ENCODE measurements at regions not wholly inside any gene's neighbourhood (a gene's known extent, or its start where the extent isn't known, plus 50 kb on each side); places are given as distances from the start of the nearest gene placed in this dataset.

DNA sequence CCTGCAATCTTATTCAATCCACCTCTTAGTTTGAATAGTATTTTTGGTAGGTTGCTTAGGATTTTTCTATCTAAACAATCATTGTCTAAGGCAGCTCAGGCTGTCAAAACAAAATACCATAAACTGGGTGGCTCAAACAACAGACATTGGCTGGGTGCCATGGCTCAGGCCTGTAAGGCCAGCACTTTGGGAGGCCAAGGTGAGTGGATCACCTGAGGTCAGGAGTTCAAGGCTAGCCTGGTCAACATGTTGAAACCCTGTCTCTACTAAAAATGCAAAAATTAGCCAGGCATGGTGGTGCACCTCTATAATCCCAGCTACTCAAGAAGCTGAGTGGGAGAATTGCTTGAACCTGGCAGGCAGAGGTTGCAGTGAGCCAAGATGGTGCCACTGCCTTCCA is 126.7 kb downstream of the CYLD start:
- no peak overlapping the region for H3K27ac ChIP-seq (ENCODE audit: low read length)
- DNase-seq, result no peak
- no peaks in the 10 kb centered on the region for H3K36me3 ChIP-seq (ENCODE audit: control insufficient read depth, insufficient read depth, low read length)
- H3K4me1 ChIP-seq (ENCODE audit: control insufficient read depth, insufficient read depth, low read length), result no peaks in the 10 kb centered on the region
- H3K9me3 ChIP-seq (replicated peaks; ENCODE audit: control insufficient read depth, low read depth, low read length), result no peaks in the 10 kb centered on the region
- no peaks in the 10 kb centered on the region for H3K27me3 ChIP-seq (ENCODE audit: control insufficient read depth, insufficient read depth, low read length)
- H3K4me3 ChIP-seq (ENCODE audit: low read length), result no peak overlapping the region

GRCh38 chr16:50866806-50867205 is 124.9 kb downstream of the CYLD start:
- H3K4me3 ChIP-seq (ENCODE audit: low read length), result no peak overlapping the region
- H3K9me3 ChIP-seq (replicated peaks; ENCODE audit: control insufficient read depth, low read depth, low read length), result no peaks in the 10 kb centered on the region
- H3K36me3 ChIP-seq (ENCODE audit: control insufficient read depth, insufficient read depth, low read length), result no peaks in the 10 kb centered on the region
- no peak for DNase-seq
- H3K27ac ChIP-seq (ENCODE audit: low read length), result no peak overlapping the region
- H3K4me1 ChIP-seq (ENCODE audit: control insufficient read depth, insufficient read depth, low read length), result no peaks in the 10 kb centered on the region
- WGBS (ENCODE audit: insufficient coverage), result no CpG with 5 or more reads among the region's 2 CpGs
- H3K27me3 ChIP-seq (ENCODE audit: control insufficient read depth, insufficient read depth, low read length), result no peaks in the 10 kb centered on the region

DNA sequence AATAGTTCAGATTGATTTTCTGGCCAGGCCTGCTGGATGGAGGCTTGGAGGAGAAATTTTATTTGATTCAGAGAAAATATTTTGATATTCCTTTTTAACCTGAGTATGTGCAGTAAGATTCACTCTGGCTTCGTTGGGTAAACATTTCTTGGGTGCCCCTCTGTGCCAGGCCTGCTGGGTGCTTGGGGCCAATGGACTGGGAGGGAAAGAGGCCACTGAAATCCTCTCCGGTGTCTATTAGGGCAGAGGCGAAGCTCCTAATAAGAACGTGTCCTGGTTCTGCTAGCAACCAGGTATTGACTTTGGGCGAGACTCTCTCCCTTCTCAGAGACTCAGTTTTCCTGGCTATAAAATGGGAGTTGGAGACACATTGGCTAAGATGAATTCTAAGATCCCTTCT is 122.5 kb downstream of the CYLD start:
- Histone ChIP-seq H3K9me3 (replicated peaks; ENCODE audit: control insufficient read depth, low read depth, low read length) (no peaks in the 10 kb centered on the region), H3K36me3 (ENCODE audit: control insufficient read depth, insufficient read depth, low read length) (no peaks in the 10 kb centered on the region), H3K27me3 (ENCODE audit: control insufficient read depth, insufficient read depth, low read length) (no peaks in the 10 kb centered on the region), H3K27ac (ENCODE audit: low read length) (no peak overlapping the region), H3K4me1 (ENCODE audit: control insufficient read depth, insufficient read depth, low read length) (no peaks in the 10 kb centered on the region), H3K4me3 (ENCODE audit: low read length) (no peak overlapping the region)
- no peak for DNase-seq
- WGBS (ENCODE audit: insufficient coverage), result 60% methylated on average over 1 of the region's 5 CpGs

- no peak for DNase-seq
- Histone ChIP-seq H3K27ac (ENCODE audit: low read length) (no peak overlapping the region), H3K9me3 (replicated peaks; ENCODE audit: control insufficient read depth, low read depth, low read length) (no peaks in the 10 kb centered on the region), H3K4me1 (ENCODE audit: control insufficient read depth, insufficient read depth, low read length) (no peaks in the 10 kb centered on the region), H3K4me3 (ENCODE audit: low read length) (no peak overlapping the region), H3K27me3 (ENCODE audit: control insufficient read depth, insufficient read depth, low read length) (no peaks in the 10 kb centered on the region), H3K36me3 (ENCODE audit: control insufficient read depth, insufficient read depth, low read length) (no peaks in the 10 kb centered on the region)
- 86% methylated on average over 8 of the region's 8 CpGs for WGBS (ENCODE audit: insufficient coverage)
Observed at GRCh38 chr16:50863644-50864144, 121.8 kb downstream of the CYLD start.

GRCh38 chr16:50862818-50863643 is 121.1 kb downstream of the CYLD start:
- no peaks in the 10 kb centered on the region for H3K36me3 ChIP-seq (ENCODE audit: control insufficient read depth, insufficient read depth, low read length)
- no peak overlapping the region for H3K4me3 ChIP-seq (ENCODE audit: low read length)
- no peaks in the 10 kb centered on the region for H3K4me1 ChIP-seq (ENCODE audit: control insufficient read depth, insufficient read depth, low read length)
- no peaks in the 10 kb centered on the region for H3K27me3 ChIP-seq (ENCODE audit: control insufficient read depth, insufficient read depth, low read length)
- no peaks in the 10 kb centered on the region for H3K9me3 ChIP-seq (replicated peaks; ENCODE audit: control insufficient read depth, low read depth, low read length)
- DNase-seq, result no peak
- no peak overlapping the region for H3K27ac ChIP-seq (ENCODE audit: low read length)
- WGBS (ENCODE audit: insufficient coverage), result 84% methylated on average over 15 of the region's 25 CpGs

DNA sequence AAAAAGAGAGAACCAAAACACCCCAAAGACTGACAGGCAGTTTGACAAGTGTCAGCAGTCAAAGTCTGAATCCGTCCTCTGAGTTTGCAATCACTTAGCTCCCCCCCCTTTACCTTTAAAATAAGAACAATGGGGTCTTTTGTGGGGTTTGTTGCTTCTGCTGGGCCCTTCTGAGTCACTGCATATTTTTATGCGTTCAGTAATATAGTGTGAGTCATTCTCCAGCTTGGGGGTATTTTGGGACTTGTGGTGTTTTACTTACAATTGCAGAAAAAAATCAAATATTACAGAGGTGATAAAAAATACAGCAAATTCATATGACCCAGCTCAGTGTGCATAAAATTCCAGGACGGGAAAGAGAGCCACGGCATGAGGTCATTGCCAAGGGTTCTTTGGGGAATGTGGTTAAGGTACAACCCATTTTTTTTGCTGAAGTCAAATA is 120.1 kb downstream of the CYLD start:
- WGBS (ENCODE audit: insufficient coverage), result 30% methylated on average over 2 of the region's 4 CpGs
- DNase-seq, result no peak
- Histone ChIP-seq H3K36me3 (ENCODE audit: control insufficient read depth, insufficient read depth, low read length) (no peaks in the 10 kb centered on the region), H3K9me3 (replicated peaks; ENCODE audit: control insufficient read depth, low read depth, low read length) (no peaks in the 10 kb centered on the region), H3K4me1 (ENCODE audit: control insufficient read depth, insufficient read depth, low read length) (no peaks in the 10 kb centered on the region), H3K27me3 (ENCODE audit: control insufficient read depth, insufficient read depth, low read length) (no peaks in the 10 kb centered on the region), H3K27ac (ENCODE audit: low read length) (no peak overlapping the region), H3K4me3 (ENCODE audit: low read length) (no peak overlapping the region)

DNA sequence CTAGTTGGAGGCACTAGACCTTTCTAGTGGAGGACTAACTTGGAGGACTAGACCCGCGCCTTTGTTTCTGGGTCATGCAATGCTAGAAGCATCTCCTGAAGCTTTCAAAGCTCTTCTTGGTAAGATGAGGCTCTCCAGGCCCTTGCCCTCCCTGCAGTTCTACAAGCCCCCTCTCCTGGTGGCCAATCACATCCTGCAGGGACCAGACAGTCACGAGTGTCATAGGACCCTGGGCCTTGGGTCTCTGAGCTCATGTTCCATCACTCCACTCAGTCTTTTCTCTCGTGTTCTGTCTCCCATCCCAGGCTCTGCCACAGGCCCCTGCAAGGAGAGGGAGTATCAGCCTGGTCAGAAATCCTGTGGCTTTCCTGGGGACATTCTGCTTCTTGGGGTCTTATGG is 119.6 kb downstream of the CYLD start:
- H3K4me3 ChIP-seq (ENCODE audit: low read length), result no peak overlapping the region
- H3K27me3 ChIP-seq (ENCODE audit: control insufficient read depth, insufficient read depth, low read length), result no peaks in the 10 kb centered on the region
- no peaks in the 10 kb centered on the region for H3K36me3 ChIP-seq (ENCODE audit: control insufficient read depth, insufficient read depth, low read length)
- DNase-seq, result no peak
- H3K4me1 ChIP-seq (ENCODE audit: control insufficient read depth, insufficient read depth, low read length), result no peaks in the 10 kb centered on the region
- H3K9me3 ChIP-seq (replicated peaks; ENCODE audit: control insufficient read depth, low read depth, low read length), result no peaks in the 10 kb centered on the region
- 64% methylated on average over 3 of the region's 4 CpGs for WGBS (ENCODE audit: insufficient coverage)
- H3K27ac ChIP-seq (ENCODE audit: low read length), result no peak overlapping the region

GRCh38 chr16:50859628-50860360 is 117.9 kb downstream of the CYLD start:
- no peaks in the 10 kb centered on the region for H3K4me1 ChIP-seq (ENCODE audit: control insufficient read depth, insufficient read depth, low read length)
- H3K36me3 ChIP-seq (ENCODE audit: control insufficient read depth, insufficient read depth, low read length), result no peaks in the 10 kb centered on the region
- no peaks in the 10 kb centered on the region for H3K27me3 ChIP-seq (ENCODE audit: control insufficient read depth, insufficient read depth, low read length)
- no peaks in the 10 kb centered on the region for H3K9me3 ChIP-seq (replicated peaks; ENCODE audit: control insufficient read depth, low read depth, low read length)
- no peak for DNase-seq
- 88% methylated on average over 9 of the region's 12 CpGs for WGBS (ENCODE audit: insufficient coverage)
- H3K4me3 ChIP-seq (ENCODE audit: low read length), result no peak overlapping the region
- H3K27ac ChIP-seq (ENCODE audit: low read length), result no peak overlapping the region

- H3K9me3 ChIP-seq (replicated peaks; ENCODE audit: control insufficient read depth, low read depth, low read length), result no peaks in the 10 kb centered on the region
- no peak overlapping the region for H3K4me3 ChIP-seq (ENCODE audit: low read length)
- peaks cover 2% of the 10 kb centered on the region for H3K27me3 ChIP-seq (ENCODE audit: control insufficient read depth, insufficient read depth, low read length)
- 90% methylated on average over 2 of the region's 10 CpGs for WGBS (ENCODE audit: insufficient coverage)
- H3K4me1 ChIP-seq (ENCODE audit: control insufficient read depth, insufficient read depth, low read length), result no peaks in the 10 kb centered on the region
- no peaks in the 10 kb centered on the region for H3K36me3 ChIP-seq (ENCODE audit: control insufficient read depth, insufficient read depth, low read length)
- no peak for DNase-seq
- H3K27ac ChIP-seq (ENCODE audit: low read length), result no peak overlapping the region
Observed at GRCh38 chr16:50858877-50859627, 117.2 kb downstream of the CYLD start.

- H3K4me3 ChIP-seq (ENCODE audit: low read length), result no peak overlapping the region
- H3K27ac ChIP-seq (ENCODE audit: low read length), result no peak overlapping the region
- H3K27me3 ChIP-seq (ENCODE audit: control insufficient read depth, insufficient read depth, low read length), result peaks cover 2% of the 10 kb centered on the region
- H3K4me1 ChIP-seq (ENCODE audit: control insufficient read depth, insufficient read depth, low read length), result no peaks in the 10 kb centered on the region
- no peaks in the 10 kb centered on the region for H3K9me3 ChIP-seq (replicated peaks; ENCODE audit: control insufficient read depth, low read depth, low read length)
- no peaks in the 10 kb centered on the region for H3K36me3 ChIP-seq (ENCODE audit: control insufficient read depth, insufficient read depth, low read length)
- WGBS (ENCODE audit: insufficient coverage), result 76% methylated on average over 5 of the region's 6 CpGs
- DNase-seq, result no peak
Observed at GRCh38 chr16:50858376-50858775, 116.5 kb downstream of the CYLD start.
